HCT116 (cell line): ENCODE measurements at regions not wholly inside any gene's neighbourhood (a gene's known extent, or its start where the extent isn't known, plus 50 kb on each side); places are given as distances from the start of the nearest gene placed in this dataset.

Experiments used
- ATF3 ChIP-seq: IDR thresholded peaks from 2 replicates; pipeline ENCODE4 v1.6.1; 2012
- CEBPB ChIP-seq: IDR thresholded peaks from 2 replicates; pipeline ENCODE4 v1.6.1; 2012; ENCODE audit warnings: low read depth
- CTCF ChIP-seq, 3 experiments: fragments of 200-600 bp in 1 of 3; sonication (generic) in 1 of 3; IDR thresholded peaks in 2 of 3; conservative IDR thresholded peaks in 1 of 3; 2 replicates each; pipeline ENCODE4 v1.5.1; 2012 to 2017; ENCODE audit warnings: low read depth in 2 of 3, low read length in 2 of 3, antibody characterized with exemption in 1 of 3, borderline replicate concordance in 1 of 3, control low read depth in 1 of 3, mild to moderate bottlenecking in 1 of 3, mixed read lengths in 1 of 3, mixed run types in 1 of 3, moderate library complexity in 1 of 3; ENCODE audit not compliant: insufficient read depth in 1 of 3
- EGR1 ChIP-seq: IDR thresholded peaks from 2 replicates; pipeline ENCODE4 v1.6.1; 2012; ENCODE audit warnings: low read depth
- EZH2phosphoT487 ChIP-seq: fragments of 200-600 bp; IDR thresholded peaks from 2 replicates; pipeline ENCODE4 v1.6.1; 2018; ENCODE audit warnings: antibody characterized with exemption, borderline replicate concordance
- POLR2A ChIP-seq: IDR thresholded peaks from 2 replicates; pipeline ENCODE4 v1.7.0; 2011; ENCODE audit warnings: borderline replicate concordance; ENCODE audit not compliant: insufficient read depth, insufficient read length; ENCODE audit errors: extremely low read depth
- POLR2AphosphoS5 ChIP-seq: IDR thresholded peaks from 2 replicates; pipeline ENCODE4 v1.6.1; 2011; ENCODE audit warnings: mild to moderate bottlenecking, low read depth, low read length, moderate library complexity
- RAD21 ChIP-seq: IDR thresholded peaks from 2 replicates; pipeline ENCODE4 v1.6.1; 2012; ENCODE audit warnings: low read depth, mild to moderate bottlenecking
- REST ChIP-seq: IDR thresholded peaks from 2 replicates; pipeline ENCODE4 v1.6.1; 2012; ENCODE audit warnings: low read depth
- SIN3A ChIP-seq: IDR thresholded peaks from 2 replicates; pipeline ENCODE4 v1.6.1; 2012; ENCODE audit warnings: low read depth
- ZFX ChIP-seq: fragments of 450-650 bp; IDR thresholded peaks from 2 replicates; pipeline ENCODE4 v1.6.1; 2017
- ZNF274 ChIP-seq: fragments of 200-500 bp; sonication (Bioruptor generic); IDR thresholded peaks from 2 replicates; pipeline ENCODE4 v1.6.1; 2014; ENCODE audit warnings: mild to moderate bottlenecking, low read depth, low read length, inconsistent platforms
- TF ChIP-seq, protein P1 (sequence below): IDR thresholded peaks from 2 replicates; pipeline ENCODE4 v1.6.1; 2012
- TF ChIP-seq, protein P2 (sequence below): IDR thresholded peaks from 2 replicates; pipeline ENCODE4 v1.6.1; 2011; ENCODE audit warnings: mild to moderate bottlenecking, low read length, moderate library complexity; ENCODE audit not compliant: insufficient replicate concordance; ENCODE audit errors: extremely low read depth

DNA sequence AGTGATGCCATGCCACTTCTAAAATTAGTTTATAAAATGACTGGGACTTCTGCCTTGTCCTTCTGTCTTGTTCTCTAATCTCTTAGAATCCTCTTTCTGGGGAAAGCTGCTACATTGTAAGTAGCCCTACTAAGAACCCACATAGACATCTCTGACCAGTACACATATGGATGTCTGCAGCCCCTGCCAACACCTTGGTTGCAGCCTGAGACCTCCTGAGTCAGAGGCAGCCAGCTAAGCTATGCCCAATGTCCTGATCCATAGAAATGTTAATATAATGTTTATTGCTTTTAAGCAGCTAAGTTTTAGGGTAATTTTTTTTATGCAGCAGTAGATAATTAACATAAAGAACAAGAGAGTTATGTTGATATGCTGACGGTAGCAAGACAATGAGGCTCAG, 1029.5 kb upstream of the INTU start:
- TF ChIP-seq POLR2A, result no peak
- no peak for TF ChIP-seq RAD21
- TF ChIP-seq ZNF274, result no peak
- TF ChIP-seq CTCF (IDR thresholded peaks at IDR 0.05 in 2 of 3, conservative IDR thresholded peaks at IDR 0.05 in 1 of 3; ENCODE audit: borderline replicate concordance in 1 of 3, insufficient read depth in 1 of 3, low read depth in 2 of 3, low read length in 2 of 3), result no peak
- TF ChIP-seq CEBPB, result no peak
- TF ChIP-seq SIN3A, result no peak
- TF ChIP-seq EZH2phosphoT487, result no peak
- TF ChIP-seq POLR2AphosphoS5, result no peak
- no peak for TF ChIP-seq REST
- TF ChIP-seq, protein P1, sequence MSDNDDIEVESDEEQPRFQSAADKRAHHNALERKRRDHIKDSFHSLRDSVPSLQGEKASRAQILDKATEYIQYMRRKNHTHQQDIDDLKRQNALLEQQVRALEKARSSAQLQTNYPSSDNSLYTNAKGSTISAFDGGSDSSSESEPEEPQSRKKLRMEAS, result no peak
- TF ChIP-seq, protein P2, sequence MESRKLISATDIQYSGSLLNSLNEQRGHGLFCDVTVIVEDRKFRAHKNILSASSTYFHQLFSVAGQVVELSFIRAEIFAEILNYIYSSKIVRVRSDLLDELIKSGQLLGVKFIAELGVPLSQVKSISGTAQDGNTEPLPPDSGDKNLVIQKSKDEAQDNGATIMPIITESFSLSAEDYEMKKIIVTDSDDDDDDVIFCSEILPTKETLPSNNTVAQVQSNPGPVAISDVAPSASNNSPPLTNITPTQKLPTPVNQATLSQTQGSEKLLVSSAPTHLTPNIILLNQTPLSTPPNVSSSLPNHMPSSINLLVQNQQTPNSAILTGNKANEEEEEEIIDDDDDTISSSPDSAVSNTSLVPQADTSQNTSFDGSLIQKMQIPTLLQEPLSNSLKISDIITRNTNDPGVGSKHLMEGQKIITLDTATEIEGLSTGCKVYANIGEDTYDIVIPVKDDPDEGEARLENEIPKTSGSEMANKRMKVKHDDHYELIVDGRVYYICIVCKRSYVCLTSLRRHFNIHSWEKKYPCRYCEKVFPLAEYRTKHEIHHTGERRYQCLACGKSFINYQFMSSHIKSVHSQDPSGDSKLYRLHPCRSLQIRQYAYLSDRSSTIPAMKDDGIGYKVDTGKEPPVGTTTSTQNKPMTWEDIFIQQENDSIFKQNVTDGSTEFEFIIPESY, result no peak
- no peak for TF ChIP-seq EGR1
- no peak for TF ChIP-seq ZFX
- TF ChIP-seq ATF3, result no peak
